ENCODE measurements at regions not wholly inside any gene's neighbourhood (a gene's known extent, or its start where the extent isn't known, plus 50 kb on each side); places are given as distances from the start of the nearest gene placed in this dataset.

GRCh38 chr10:78374331-78375028 is 340.8 kb downstream of the RPS24 start:
- DNase-seq, result no peak

GRCh38 chr10:78375854-78376785 is 342.5 kb downstream of the RPS24 start:
- no peak for DNase-seq

GRCh38 chr10:78377356-78377755 is 343.7 kb downstream of the RPS24 start:
- DNase-seq, result no peak

- DNase-seq, result no peak
Measured at GRCh38 chr10:78378192-78378591, 344.5 kb downstream of the RPS24 start.

GRCh38 chr10:78381107-78381506 is 347.4 kb downstream of the RPS24 start:
- DNase-seq, result peak; percentile 30

GRCh38 chr10:78382047-78382446 is 348.4 kb downstream of the RPS24 start:
- DNase-seq, result no peak

- DNase-seq, result no peak
Measured at GRCh38 chr10:78382772-78383171, 349.1 kb downstream of the RPS24 start.

- DNase-seq, result no peak
Measured at GRCh38 chr10:78383378-78384048, 349.9 kb downstream of the RPS24 start.

GRCh38 chr10:78384049-78384431 is 350.4 kb downstream of the RPS24 start:
- no peak for DNase-seq

- no peak for DNase-seq
Measured at GRCh38 chr10:78385599-78385998, 351.9 kb downstream of the RPS24 start.

- DNase-seq, result no peak
Measured at GRCh38 chr10:78386509-78386908, 352.8 kb downstream of the RPS24 start.

GRCh38 chr10:78388331-78389050 is 354.8 kb downstream of the RPS24 start:
- no peak for DNase-seq

- DNase-seq, result no peak
Measured at GRCh38 chr10:78389419-78389818, 355.8 kb downstream of the RPS24 start.

GRCh38 chr10:78390051-78390450 is 356.4 kb downstream of the RPS24 start:
- no peak for DNase-seq

GRCh38 chr10:78390817-78391216 is 357.2 kb downstream of the RPS24 start:
- DNase-seq, result no peak

GRCh38 chr10:78391585-78391984 is 357.9 kb downstream of the RPS24 start:
- no peak for DNase-seq

GRCh38 chr10:78392197-78392596 is 358.5 kb downstream of the RPS24 start:
- no peak for DNase-seq

GRCh38 chr10:78393094-78393493 is 359.4 kb downstream of the RPS24 start:
- DNase-seq, result no peak

GRCh38 chr10:78394047-78394446 is 360.4 kb downstream of the RPS24 start:
- no peak for DNase-seq

- DNase-seq, result no peak
Measured at GRCh38 chr10:78395162-78395561, 361.5 kb downstream of the RPS24 start.

GRCh38 chr10:78396754-78397153 is 363.1 kb downstream of the RPS24 start:
- no peak for DNase-seq

GRCh38 chr10:78397786-78398185 is 364.1 kb downstream of the RPS24 start:
- peak; percentile 71 for DNase-seq

GRCh38 chr10:78398382-78398781 is 364.7 kb downstream of the RPS24 start:
- DNase-seq, result no peak

Data from hematopoietic multipotent progenitor cell treated with erythropoietin and hydrocortisone succinate and interleukin-3 and kit ligand, for 6 days (in vitro differentiated cells).